AG20443 (cell line): ENCODE measurements at regions not wholly inside any gene's neighbourhood (a gene's known extent, or its start where the extent isn't known, plus 50 kb on each side); places are given as distances from the start of the nearest gene placed in this dataset.
A peak's percentile ranks its signal among the peaks of the same experiment; 100 is the strongest.

Source experiments
- DNase-seq: peaks from one replicate; pipeline ENCODE4 v3.0.0; 2012; ENCODE audit warnings: low spot score, mixed read lengths

DNA sequence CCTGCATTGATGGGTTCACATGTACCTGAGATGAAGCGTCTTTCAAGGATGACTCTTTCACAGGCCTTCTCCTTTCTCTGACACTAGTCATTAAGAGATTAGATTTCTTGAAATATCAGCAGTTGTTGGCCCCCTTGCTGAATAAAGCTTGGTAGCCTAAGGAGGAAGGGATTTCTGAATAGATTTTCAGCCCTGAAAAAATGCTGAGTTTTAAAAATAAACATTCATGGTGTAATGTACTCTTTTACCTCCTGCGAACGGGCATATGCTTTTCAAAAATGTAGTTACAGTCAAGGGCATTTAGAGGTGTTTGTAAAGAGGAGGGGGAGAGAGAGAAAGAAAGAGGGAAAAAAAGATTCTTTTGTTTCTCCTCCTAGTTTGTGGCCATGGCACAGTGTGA, 222.7 kb downstream of the SOX4 start:
- DNase-seq: no peak

GRCh38 chr6:21820442-21820841, 226.9 kb downstream of the SOX4 start:
- DNase-seq: no peak

DNA sequence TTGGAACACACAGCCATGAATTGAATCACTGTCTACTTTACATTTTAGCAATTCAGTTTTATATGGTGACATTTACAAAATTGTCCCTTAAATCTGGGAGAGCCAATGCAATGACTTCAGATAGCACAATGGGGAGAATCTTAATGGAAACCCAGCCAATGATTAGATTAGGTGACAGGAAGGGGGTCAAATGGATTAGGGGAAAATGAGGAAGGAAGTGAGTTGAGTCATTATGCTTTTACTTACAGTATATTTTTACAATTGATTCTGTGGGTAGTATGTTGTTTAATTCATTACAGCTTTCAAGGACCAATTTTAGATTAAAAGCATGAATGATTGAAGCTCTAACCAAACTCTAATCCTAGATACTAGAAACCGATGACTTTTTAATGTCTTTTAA, 229.8 kb downstream of the SOX4 start:
- no peak for DNase-seq

DNA sequence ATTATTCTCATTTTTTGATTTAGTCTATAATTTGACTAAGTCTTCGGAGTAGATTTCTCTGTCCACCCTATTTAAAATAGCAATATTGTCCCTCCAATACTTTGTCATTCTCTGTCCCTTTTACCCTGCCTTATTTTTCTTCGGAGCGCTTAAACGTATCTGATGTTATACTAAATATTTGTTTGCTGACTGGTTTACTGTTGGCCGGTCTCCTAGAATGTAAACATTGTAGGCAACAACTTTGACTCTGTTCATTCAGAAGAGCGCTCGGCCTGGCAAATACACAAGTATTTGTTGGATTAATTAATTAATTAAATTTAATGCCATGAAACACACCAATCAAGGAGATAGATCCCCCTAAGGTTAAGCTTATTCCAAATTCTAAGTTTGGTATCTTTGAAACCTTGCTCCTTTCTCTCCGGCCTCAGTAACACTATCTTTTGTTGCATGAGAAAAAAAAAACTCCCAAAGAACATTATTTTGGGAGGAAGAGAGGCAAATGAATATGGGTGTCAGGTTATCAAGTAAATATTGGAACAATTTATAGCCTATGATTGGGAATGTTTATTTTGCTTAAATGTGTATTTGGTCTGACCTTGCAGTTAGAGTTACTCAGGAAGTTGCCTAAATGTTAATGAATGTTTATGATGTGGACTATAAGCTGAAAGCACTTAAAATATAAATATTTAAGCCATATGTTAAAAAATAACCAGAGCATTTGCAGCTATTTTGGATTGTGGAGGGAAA, 231.1 kb downstream of the SOX4 start:
- DNase-seq: no peak

DNA sequence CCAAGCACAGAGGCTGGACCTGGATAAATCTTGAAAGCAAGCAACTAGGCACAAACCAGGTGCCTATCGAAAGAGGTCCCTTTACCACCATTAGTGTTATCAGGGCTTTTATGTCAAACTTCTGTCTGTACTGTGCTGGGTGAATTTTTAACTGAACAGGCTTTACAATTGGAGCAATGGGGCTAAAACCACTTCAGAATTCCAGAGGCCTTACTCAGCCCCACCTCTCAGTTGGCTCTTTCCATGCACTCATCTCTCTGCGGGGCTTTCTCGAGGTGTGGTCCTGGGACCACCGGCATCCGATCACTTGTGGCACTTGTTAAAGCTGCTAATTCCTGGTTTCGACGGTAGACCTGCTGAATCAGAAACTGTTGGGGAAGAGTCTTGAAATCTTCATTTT, 232.5 kb downstream of the SOX4 start:
- peak; percentile 18 for DNase-seq

DNA sequence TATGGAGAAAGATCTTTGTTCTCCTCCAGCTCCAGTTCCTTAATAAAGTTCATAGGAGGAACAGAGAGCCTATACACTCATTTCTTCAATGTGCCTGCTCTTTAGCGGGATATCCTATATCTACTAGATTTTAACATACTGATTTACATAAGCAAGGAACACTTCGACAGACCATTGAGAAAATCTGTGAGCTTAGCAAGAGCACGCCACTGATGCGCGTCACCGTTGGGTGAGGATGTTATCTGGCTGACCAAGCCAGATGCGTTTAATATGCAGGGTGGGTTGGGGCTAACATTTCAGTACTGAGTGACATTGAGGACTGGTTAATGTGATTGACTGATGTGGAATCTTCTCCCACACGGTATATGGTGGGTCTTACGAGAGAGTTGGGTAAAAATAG, 233.4 kb downstream of the SOX4 start:
- no peak for DNase-seq

GRCh38 chr6:21827425-21828202, 234.1 kb downstream of the SOX4 start:
- no peak for DNase-seq

- DNase-seq: no peak
Observed at GRCh38 chr6:21828704-21829103, 235.2 kb downstream of the SOX4 start.

DNA sequence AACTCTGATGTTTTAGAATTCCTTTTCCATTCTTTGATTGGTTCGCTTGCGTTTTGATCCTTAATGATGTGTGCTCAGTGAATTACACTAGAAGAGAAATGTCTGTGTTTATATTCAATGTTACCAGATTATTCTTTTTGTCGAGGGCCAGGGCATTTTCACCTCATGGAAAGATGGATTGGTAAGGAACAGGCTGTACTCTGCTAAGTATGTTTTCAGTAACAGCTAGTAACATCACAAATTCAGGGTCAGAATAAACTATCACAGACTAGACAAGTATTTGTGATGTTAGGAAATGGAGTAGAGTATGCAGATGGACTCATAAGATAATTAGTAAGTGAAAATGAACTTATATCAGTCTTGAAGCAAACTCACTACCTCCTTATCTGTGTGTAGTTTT, 235.6 kb downstream of the SOX4 start:
- DNase-seq: no peak

DNA sequence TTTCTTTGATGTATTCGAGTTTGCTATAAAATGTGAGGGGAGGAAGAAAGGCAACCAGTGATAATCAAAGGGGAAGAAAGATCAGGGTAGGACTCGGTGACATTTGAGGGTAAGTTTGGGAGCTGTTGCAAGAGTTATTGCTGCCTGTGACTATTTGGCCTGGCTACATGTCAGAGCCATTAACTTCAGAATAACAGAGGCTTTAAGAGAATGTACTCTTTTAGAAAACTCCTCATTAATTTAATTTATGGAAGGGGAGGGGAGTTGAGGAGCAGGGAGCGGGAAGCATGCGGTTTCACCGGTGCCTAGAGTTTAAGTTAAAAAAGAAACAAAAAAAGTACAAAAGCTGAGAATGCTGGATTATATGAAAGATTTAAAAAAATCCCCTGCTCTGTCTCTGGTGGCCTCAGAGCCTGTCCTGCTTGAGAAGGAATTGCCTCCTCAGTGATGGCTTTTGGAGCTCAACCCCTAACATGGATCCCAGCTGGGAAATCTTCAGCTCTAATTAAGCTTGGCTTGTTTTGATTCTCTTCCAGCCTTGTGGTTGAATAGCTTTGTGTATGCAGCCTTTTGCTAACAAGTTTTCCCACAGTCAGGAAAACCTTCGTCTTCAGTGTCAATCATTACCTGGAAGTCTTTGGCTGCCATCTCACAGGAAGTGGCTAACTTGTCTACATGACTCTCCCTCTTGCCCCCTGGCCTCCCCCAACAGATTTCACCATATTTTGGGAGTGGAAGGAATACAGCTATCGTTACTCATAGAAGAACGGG, 238.2 kb downstream of the SOX4 start:
- peak; percentile 39 for DNase-seq

- DNase-seq: no peak
Observed at GRCh38 chr6:21836277-21836676, 242.7 kb downstream of the SOX4 start.

DNA sequence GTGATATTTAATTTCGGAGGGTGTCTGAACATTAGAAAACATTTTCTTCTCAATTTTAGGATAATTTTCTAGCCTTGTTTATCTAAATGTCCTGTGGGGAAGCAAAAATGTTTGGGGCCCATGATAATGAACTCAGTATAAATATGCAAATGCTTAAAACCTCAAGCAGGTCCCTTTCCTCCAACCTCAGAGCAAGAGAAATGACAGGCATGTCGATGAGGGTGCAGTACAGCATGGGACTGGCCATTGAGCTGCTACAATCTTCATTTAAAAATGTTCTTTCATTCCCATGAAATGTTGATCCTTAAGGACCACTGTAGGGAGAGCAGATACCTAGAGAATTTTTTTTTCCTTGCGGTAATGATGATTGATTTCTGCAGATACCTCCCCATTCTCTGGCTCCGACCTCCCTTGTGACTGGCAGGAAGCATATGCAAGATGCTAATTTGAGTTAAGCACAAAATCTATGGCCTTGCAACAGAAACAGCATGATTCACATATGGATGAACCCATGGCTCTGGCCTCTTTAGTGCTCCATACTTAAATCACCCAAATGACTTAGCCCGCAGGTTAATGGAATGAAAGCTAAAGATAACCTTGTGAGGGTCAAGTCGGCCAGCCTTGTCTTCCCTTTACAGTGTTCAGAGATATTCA, 243.3 kb downstream of the SOX4 start:
- DNase-seq: no peak

- no peak for DNase-seq
Observed at GRCh38 chr6:21840428-21840827, 246.9 kb downstream of the SOX4 start.

DNA sequence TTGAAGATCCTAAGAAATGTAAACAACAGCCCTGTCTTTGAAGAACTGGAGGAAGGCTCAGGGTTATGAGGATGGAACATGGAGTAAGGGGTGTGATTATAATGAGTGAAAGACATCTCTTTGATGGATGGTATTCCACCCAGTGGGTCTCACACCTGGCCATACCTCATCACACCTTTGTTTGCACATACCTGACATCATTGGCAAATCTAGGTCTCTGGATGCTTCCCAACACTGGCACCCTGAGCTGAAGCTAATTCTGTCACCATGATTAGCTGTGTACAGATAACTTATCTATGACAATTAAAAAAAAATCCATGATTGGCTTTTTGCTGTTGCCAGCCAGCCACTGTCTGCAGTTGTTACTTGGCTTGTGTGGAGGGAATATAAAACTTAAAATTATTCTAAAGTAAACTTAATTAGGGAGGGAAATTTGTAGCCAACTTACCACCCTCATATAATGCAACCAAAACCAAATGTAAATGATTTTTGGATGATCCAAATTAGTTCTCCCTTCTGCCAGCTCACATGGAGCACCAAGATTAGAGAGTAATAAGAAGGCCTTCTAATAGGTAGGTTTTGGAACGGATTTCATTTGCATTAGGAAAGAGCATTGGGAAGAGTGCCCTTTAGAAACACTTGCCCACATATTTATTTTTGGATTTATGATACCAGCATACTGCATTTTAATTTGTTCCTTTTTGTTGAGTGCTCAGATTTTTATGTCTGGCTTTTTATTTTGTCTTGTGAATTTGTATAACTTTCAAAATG, 249.5 kb downstream of the SOX4 start:
- DNase-seq: no peak

- no peak for DNase-seq
Observed at GRCh38 chr6:21844120-21844917, 250.8 kb downstream of the SOX4 start.

DNA sequence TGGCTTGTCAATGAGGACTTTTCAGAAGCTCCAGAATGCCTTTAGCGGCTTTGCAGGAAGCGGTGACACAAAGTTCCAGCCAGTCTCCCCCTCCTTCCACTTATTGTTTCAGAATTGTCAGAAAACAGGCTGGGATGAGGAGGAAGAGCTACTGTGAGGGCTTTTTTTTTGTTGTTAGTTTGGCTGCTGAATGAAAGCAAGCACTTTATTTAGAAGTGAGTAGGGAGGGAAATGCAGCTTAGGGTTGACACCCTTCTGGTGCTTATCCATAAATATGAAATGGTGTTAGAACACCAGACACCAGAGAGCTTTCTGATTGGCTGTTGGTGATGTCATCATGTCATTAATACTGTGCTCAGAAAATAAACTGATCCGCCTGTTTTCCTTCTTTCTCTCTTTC, 251.5 kb downstream of the SOX4 start:
- DNase-seq: peak; percentile 19

GRCh38 chr6:21845439-21846140, 252.0 kb downstream of the SOX4 start:
- no peak for DNase-seq

- no peak for DNase-seq
Observed at GRCh38 chr6:21846541-21847451, 253.2 kb downstream of the SOX4 start.
